GM20000 (cell line): ENCODE measurements at regions not wholly inside any gene's neighbourhood (a gene's known extent, or its start where the extent isn't known, plus 50 kb on each side); places are given as distances from the start of the nearest gene placed in this dataset.

Source experiments
- DNase-seq: peaks from one replicate; pipeline ENCODE4 v3.0.0; 2012; ENCODE audit warnings: low spot score
- CTCF ChIP-seq: IDR thresholded peaks from 2 replicates; pipeline ENCODE4 v1.5.1; 2012; ENCODE audit warnings: mild to moderate bottlenecking, control low read depth; ENCODE audit errors: extremely low read depth, missing control alignments

DNA sequence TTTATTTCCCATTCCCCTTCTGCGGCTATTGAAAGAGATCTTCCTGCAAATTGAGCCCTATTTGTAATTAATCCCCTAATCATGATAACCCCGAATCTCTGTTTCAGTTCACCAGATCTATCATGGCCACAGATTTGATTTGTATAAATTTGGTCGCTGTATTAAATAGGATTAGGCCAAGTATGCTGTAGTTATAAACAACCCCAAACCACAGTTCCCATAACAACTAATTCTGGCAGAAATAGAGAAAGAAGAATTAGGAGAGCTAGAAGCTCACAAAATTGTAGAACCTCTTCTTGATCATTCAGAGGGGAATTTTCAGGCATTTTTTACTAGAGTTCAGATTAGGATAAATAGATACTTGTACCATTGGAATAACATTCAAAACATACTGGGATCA lies 433.7 kb upstream of the TNP1 start:
- no peak for TF ChIP-seq CTCF
- no peak for DNase-seq

DNA sequence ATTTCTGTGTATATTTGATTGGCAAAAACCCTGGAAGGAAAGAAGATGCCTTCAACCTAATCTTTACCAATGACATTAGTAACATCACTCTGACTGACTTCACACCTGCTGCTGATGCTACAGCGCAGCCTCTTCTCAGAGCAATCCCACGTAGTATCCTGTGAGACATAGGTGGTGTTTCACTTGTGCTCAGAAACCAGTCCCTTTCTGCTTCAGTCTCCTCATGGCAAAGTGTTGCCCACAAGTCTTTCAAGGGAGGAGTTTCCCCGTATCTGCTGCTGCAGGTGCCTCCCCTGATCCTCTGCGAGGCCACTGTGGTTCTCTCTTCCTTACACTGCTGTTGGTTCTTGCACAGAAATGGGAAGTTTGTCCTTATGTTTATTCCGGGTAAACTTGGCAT lies 433.2 kb upstream of the TNP1 start:
- DNase-seq, result no peak
- no peak for TF ChIP-seq CTCF

- no peak for DNase-seq
- TF ChIP-seq CTCF, result no peak
Measured at GRCh38 chr2:217291259-217291658, 431.4 kb upstream of the TNP1 start.

GRCh38 chr2:217290467-217290866 lies 430.6 kb upstream of the TNP1 start:
- no peak for DNase-seq

GRCh38 chr2:217289907-217290280 lies 430.0 kb upstream of the TNP1 start:
- TF ChIP-seq CTCF, result no peak
- DNase-seq, result no peak

More at GRCh38 chr2:217290467-217290866, 430.6 kb upstream of the TNP1 start:
- TF ChIP-seq CTCF, result no peak

GRCh38 chr2:217289177-217289906 lies 429.5 kb upstream of the TNP1 start:
- no peak for TF ChIP-seq CTCF
- DNase-seq, result no peak

DNA sequence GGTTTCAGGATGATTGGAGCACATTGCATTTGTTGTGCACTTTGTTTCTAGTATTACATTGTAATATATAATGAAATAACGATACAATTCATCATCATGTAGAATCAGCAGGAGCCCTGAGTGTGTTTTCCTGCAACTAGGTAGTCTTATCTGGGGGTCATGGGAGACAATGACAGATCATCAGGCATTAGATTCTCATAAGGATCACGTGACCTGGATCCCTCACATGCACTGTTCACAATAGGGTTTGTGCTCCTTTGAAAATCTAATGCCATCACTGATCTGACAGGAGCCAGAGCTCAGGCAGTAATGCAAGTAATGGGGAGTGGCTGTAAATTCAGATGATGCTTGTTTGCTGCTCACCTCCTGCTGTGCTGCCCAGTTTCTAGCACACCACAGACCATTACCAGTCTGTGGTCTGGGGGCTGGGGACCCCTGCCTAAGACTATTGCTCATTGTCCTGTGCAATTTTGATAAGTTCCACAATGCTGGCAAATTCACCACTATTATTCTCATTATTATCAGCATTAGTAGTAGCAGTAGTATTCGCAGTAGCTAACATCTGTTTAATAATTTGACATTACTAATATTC lies 428.7 kb upstream of the TNP1 start:
- no peak for DNase-seq
- TF ChIP-seq CTCF, result no peak
